ENCODE measurements at regions not wholly inside any gene's neighbourhood (a gene's known extent, or its start where the extent isn't known, plus 50 kb on each side); places are given as distances from the start of the nearest gene placed in this dataset.

DNA sequence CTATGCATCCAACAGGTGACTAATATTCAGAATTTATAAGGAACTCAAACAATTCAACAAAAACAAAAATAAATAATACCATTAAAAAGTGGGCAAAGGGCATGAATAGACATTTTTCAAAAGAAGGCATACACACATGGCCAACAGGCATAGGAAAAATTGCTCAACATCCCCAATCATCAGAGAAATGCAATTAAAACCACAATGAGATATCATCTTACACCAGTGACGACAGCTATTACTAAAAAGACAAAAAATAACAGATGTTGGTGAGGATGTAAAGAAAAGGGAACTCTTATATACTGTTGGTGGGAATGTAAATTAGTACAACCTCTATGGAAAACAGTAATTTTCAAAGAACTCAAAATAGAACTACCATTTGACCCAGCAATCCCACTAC, 250.4 kb upstream of the N4BP1 start:
- no peaks in the 10 kb centered on the region for H3K36me3 ChIP-seq (replicated peaks in 1 of 2)
- H3K9me3 ChIP-seq (replicated peaks in 1 of 3): no peaks in the 10 kb centered on the region
- no peaks in the 10 kb centered on the region for H3K4me1 ChIP-seq (replicated peaks in 1 of 2)
- intact Hi-C loops (cut with DNase I): no loop called here
- TF ChIP-seq, protein P1, sequence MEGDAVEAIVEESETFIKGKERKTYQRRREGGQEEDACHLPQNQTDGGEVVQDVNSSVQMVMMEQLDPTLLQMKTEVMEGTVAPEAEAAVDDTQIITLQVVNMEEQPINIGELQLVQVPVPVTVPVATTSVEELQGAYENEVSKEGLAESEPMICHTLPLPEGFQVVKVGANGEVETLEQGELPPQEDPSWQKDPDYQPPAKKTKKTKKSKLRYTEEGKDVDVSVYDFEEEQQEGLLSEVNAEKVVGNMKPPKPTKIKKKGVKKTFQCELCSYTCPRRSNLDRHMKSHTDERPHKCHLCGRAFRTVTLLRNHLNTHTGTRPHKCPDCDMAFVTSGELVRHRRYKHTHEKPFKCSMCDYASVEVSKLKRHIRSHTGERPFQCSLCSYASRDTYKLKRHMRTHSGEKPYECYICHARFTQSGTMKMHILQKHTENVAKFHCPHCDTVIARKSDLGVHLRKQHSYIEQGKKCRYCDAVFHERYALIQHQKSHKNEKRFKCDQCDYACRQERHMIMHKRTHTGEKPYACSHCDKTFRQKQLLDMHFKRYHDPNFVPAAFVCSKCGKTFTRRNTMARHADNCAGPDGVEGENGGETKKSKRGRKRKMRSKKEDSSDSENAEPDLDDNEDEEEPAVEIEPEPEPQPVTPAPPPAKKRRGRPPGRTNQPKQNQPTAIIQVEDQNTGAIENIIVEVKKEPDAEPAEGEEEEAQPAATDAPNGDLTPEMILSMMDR (IDR thresholded peaks at IDR 0.05): no peak
- TF ChIP-seq POLR2A (IDR thresholded peaks at IDR 0.05): no peak
- no peak overlapping the region for H3K4me3 ChIP-seq
- no peak overlapping the region for H3K27ac ChIP-seq
- DNase-seq: no peak
- 52 to 70% (median 62%) methylated on average over 1 of the region's 1 CpG for WGBS, 4 donors
- H3K27me3 ChIP-seq: no peaks in the 10 kb centered on the region

DNA sequence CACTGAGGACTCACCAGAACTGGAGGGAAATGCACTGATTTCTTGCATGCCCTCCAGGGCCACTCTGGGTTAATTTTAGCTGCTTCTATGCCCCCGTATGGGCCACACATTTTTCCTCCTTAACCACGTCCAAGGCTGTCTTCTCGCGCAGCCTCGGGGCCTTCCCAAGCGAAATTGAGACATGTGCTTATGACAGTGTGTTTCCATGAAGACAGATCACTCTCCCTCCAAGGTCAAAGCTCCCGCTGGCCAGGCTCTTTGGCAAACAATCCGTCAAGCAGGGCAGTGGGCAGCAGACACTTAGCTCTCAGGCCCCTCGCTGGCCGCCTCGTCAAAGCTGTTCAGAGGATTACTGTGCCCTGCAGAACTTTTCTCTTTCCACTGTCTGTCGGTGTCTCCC, 243.0 kb upstream of the N4BP1 start:
- TF ChIP-seq POLR2A (IDR thresholded peaks at IDR 0.05): no peak
- TF ChIP-seq, protein P1 (IDR thresholded peaks at IDR 0.05): no peak
- Histone ChIP-seq H3K27ac (no peak overlapping the region), H3K9me3 (replicated peaks in 1 of 3) (no peaks in the 10 kb centered on the region), H3K27me3 (no peaks in the 10 kb centered on the region), H3K36me3 (replicated peaks in 1 of 2) (no peaks in the 10 kb centered on the region), H3K4me1 (replicated peaks in 1 of 2) (no peaks in the 10 kb centered on the region), H3K4me3 (no peak overlapping the region)
- WGBS, 4 donors: 23 to 34% (median 30%) methylated on average over 12 of the region's 12 CpGs
- peak; percentile 38 to 83 (median 60) for DNase-seq
- intact Hi-C loops (cut with DNase I): no loop called here

DNA sequence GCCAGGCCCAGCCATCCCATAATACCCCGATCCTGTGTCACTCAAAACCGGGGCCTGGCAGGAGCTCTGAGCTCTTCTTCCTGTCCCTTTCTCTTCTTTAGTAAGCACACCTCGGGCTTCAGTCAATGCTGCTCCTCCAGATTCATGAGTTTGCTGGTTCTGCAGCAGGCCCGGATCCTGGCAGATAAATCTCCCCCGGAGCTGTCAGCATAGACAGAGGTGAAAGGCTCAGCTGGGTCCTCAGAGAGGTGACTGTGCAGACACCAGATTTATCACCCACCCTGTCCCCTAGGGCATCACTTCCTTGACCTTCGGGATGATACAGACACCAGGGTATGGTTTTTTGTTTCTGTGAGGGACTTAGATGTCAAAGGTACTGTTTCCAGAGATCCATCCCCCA, 242.5 kb upstream of the N4BP1 start:
- no peaks in the 10 kb centered on the region for H3K36me3 ChIP-seq (replicated peaks in 1 of 2)
- intact Hi-C loops (cut with DNase I): no loop called here
- H3K4me1 ChIP-seq (replicated peaks in 1 of 2): no peaks in the 10 kb centered on the region
- DNase-seq: no peak
- H3K9me3 ChIP-seq (replicated peaks in 1 of 3): no peaks in the 10 kb centered on the region
- H3K4me3 ChIP-seq: no peak overlapping the region
- TF ChIP-seq, protein P1 (IDR thresholded peaks at IDR 0.05): no peak
- no peak for TF ChIP-seq POLR2A (IDR thresholded peaks at IDR 0.05)
- 32 to 59% (median 53%) methylated on average over 5 to 6 of the region's 6 CpGs for WGBS, 4 donors
- H3K27me3 ChIP-seq: no peaks in the 10 kb centered on the region
- no peak overlapping the region for H3K27ac ChIP-seq

DNA sequence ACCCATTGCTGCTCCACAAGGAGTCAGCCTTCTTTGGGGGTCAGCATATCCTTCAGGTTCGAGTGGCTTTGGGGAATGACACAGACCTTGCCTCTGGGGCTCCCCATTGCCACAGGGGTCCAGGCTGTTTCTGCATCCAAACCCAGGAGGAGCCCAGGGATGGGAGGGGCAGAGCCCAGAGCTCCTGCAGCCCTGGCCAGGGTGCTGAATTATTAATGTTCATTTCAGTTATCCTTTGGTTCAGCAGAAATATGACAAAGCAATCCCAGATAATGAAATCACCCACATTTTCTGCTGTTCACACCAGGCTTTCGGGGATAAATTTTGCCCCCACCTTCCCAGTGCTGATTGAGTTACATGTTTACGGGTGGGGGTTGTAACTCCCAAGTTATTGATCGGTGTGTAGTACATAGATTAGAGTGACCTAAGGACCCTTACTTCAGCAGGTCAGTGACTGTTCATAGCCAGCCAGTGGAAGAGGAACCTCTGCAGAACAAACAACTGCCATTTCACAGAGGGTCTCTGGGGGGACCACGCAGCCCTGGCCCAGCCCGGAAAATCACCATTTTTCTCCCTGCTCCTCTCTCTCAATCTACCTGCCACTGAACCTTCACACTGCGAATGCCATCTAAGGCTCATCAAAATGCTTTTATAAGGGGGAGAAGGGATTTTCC, 240.3 kb upstream of the N4BP1 start:
- no peak for DNase-seq
- TF ChIP-seq, protein P1 (IDR thresholded peaks at IDR 0.05): no peak
- TF ChIP-seq POLR2A (IDR thresholded peaks at IDR 0.05): no peak
- H3K4me1 ChIP-seq (replicated peaks in 1 of 2): no peaks in the 10 kb centered on the region
- H3K27me3 ChIP-seq: no peaks in the 10 kb centered on the region
- intact Hi-C loops (cut with DNase I): no loop called here
- H3K9me3 ChIP-seq (replicated peaks in 1 of 3): no peaks in the 10 kb centered on the region
- no peak overlapping the region for H3K4me3 ChIP-seq
- H3K36me3 ChIP-seq (replicated peaks in 1 of 2): no peaks in the 10 kb centered on the region
- H3K27ac ChIP-seq: no peak overlapping the region
- 69 to 75% (median 72%) methylated on average over 7 of the region's 7 CpGs for WGBS, 4 donors
